ENCODE measurements at regions not wholly inside any gene's neighbourhood (a gene's known extent, or its start where the extent isn't known, plus 50 kb on each side); places are given as distances from the start of the nearest gene placed in this dataset.

DNA sequence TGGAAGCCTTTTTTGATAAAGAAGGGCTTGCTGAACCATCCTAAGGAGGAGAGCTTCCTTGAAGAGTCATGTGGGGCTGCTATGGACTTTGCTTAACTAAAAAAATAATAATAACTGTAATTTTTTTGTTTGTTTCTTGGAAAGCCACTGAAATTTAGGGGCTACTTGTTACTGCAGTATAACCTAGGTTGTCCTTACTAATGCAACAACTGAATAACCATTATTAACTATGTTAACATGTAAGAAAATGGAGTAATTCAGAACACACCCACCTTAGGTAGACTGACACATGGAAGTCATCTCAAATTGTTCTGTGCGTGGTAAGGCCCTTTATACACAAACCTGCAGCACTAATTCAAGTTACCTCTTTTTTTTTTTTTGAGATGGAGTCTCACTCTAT, 90.9 kb upstream of the SOX4 start:
- Histone ChIP-seq H3K36me3 (ENCODE audit: insufficient read depth, low read length) (no peaks in the 10 kb centered on the region), H3K4me3 (ENCODE audit: low read length) (no peak overlapping the region), H3K27me3 (ENCODE audit: insufficient read depth, low read length) (no peaks in the 10 kb centered on the region), H3K9ac (ENCODE audit: low read depth, low read length) (no peak overlapping the region), H3K9me3 (ENCODE audit: insufficient read depth, low read depth, low read length) (no peaks in the 10 kb centered on the region), H3K27ac (ENCODE audit: low read depth, low read length) (no peak overlapping the region), H3K4me1 (ENCODE audit: insufficient read depth, low read length) (no peaks in the 10 kb centered on the region)
- WGBS = 88% methylated on average over 1 of the region's 1 CpG

DNA sequence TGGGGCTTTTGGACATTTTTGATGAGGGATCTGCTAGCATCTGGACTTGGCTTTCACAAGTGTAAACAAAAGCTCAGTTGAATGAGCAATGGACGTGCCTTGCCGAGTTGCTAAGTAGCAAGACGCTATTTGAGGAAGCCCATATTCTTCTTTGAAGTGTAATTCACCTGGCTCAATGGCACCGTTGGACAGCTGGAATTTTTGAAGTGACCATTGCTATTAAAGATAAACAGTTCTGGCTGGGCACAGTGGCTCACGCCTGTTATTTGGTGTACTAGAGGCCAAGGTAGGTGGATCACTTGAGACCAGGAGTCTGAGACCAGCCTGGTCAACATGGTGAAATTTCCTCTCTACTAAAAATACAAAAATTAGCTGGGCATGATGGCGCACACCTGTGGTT, 88.8 kb upstream of the SOX4 start:
- no peak overlapping the region for H3K9ac ChIP-seq (ENCODE audit: low read depth, low read length)
- no peaks in the 10 kb centered on the region for H3K36me3 ChIP-seq (ENCODE audit: insufficient read depth, low read length)
- no peaks in the 10 kb centered on the region for H3K27me3 ChIP-seq (ENCODE audit: insufficient read depth, low read length)
- no peak overlapping the region for H3K27ac ChIP-seq (ENCODE audit: low read depth, low read length)
- no peak overlapping the region for H3K4me3 ChIP-seq (ENCODE audit: low read length)
- WGBS = 92% methylated on average over 6 of the region's 6 CpGs
- no peaks in the 10 kb centered on the region for H3K9me3 ChIP-seq (ENCODE audit: insufficient read depth, low read depth, low read length)
- no peaks in the 10 kb centered on the region for H3K4me1 ChIP-seq (ENCODE audit: insufficient read depth, low read length)

GRCh38 chr6:21505574-21505990, 88.0 kb upstream of the SOX4 start:
- H3K4me3 ChIP-seq (ENCODE audit: low read length) = no peak overlapping the region
- H3K9me3 ChIP-seq (ENCODE audit: insufficient read depth, low read depth, low read length) = no peaks in the 10 kb centered on the region
- H3K4me1 ChIP-seq (ENCODE audit: insufficient read depth, low read length) = no peaks in the 10 kb centered on the region
- no peaks in the 10 kb centered on the region for H3K27me3 ChIP-seq (ENCODE audit: insufficient read depth, low read length)
- H3K9ac ChIP-seq (ENCODE audit: low read depth, low read length) = no peak overlapping the region
- no peak overlapping the region for H3K27ac ChIP-seq (ENCODE audit: low read depth, low read length)
- 95% methylated on average over 5 of the region's 5 CpGs for WGBS
- no peaks in the 10 kb centered on the region for H3K36me3 ChIP-seq (ENCODE audit: insufficient read depth, low read length)

- no peak overlapping the region for H3K4me3 ChIP-seq (ENCODE audit: low read length)
- 92% methylated on average over 4 of the region's 4 CpGs for WGBS
- H3K27ac ChIP-seq (ENCODE audit: low read depth, low read length) = no peak overlapping the region
- no peaks in the 10 kb centered on the region for H3K9me3 ChIP-seq (ENCODE audit: insufficient read depth, low read depth, low read length)
- no peaks in the 10 kb centered on the region for H3K4me1 ChIP-seq (ENCODE audit: insufficient read depth, low read length)
- H3K9ac ChIP-seq (ENCODE audit: low read depth, low read length) = no peak overlapping the region
- H3K27me3 ChIP-seq (ENCODE audit: insufficient read depth, low read length) = no peaks in the 10 kb centered on the region
- no peaks in the 10 kb centered on the region for H3K36me3 ChIP-seq (ENCODE audit: insufficient read depth, low read length)
Measured at GRCh38 chr6:21506126-21506525, 87.4 kb upstream of the SOX4 start.

DNA sequence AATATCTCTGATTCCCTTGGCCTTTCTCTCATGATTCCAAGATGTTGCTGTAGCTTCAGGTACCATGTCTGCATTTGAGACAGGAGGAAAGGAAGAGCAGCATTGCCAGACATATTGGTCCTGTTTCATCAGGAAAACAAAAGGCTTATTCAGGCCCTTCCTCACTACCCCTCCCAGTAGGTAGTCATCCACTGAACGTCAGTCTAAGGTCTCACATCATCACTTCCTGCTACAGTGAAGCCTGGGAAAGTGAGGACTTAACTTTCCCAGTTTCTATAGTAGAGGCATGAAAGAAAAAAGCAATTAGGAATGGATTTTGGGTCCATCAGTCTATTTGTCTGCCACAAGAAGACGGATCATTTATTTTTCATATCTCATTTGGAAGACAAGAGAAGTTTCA, 85.7 kb upstream of the SOX4 start:
- H3K9ac ChIP-seq (ENCODE audit: low read depth, low read length) = no peak overlapping the region
- no peaks in the 10 kb centered on the region for H3K9me3 ChIP-seq (ENCODE audit: insufficient read depth, low read depth, low read length)
- H3K36me3 ChIP-seq (ENCODE audit: insufficient read depth, low read length) = no peaks in the 10 kb centered on the region
- H3K4me1 ChIP-seq (ENCODE audit: insufficient read depth, low read length) = no peaks in the 10 kb centered on the region
- no peaks in the 10 kb centered on the region for H3K27me3 ChIP-seq (ENCODE audit: insufficient read depth, low read length)
- H3K4me3 ChIP-seq (ENCODE audit: low read length) = no peak overlapping the region
- 74% methylated on average over 2 of the region's 2 CpGs for WGBS
- no peak overlapping the region for H3K27ac ChIP-seq (ENCODE audit: low read depth, low read length)

- no peak overlapping the region for H3K9ac ChIP-seq (ENCODE audit: low read depth, low read length)
- no peak overlapping the region for H3K27ac ChIP-seq (ENCODE audit: low read depth, low read length)
- H3K4me1 ChIP-seq (ENCODE audit: insufficient read depth, low read length) = no peaks in the 10 kb centered on the region
- no peaks in the 10 kb centered on the region for H3K27me3 ChIP-seq (ENCODE audit: insufficient read depth, low read length)
- H3K4me3 ChIP-seq (ENCODE audit: low read length) = no peak overlapping the region
- H3K36me3 ChIP-seq (ENCODE audit: insufficient read depth, low read length) = no peaks in the 10 kb centered on the region
- 87% methylated on average over 4 of the region's 4 CpGs for WGBS
- no peaks in the 10 kb centered on the region for H3K9me3 ChIP-seq (ENCODE audit: insufficient read depth, low read depth, low read length)
Measured at GRCh38 chr6:21508753-21509152, 84.8 kb upstream of the SOX4 start.

GRCh38 chr6:21511891-21512550, 81.5 kb upstream of the SOX4 start:
- no peak overlapping the region for H3K9ac ChIP-seq (ENCODE audit: low read depth, low read length)
- H3K27me3 ChIP-seq (ENCODE audit: insufficient read depth, low read length) = no peaks in the 10 kb centered on the region
- H3K4me1 ChIP-seq (ENCODE audit: insufficient read depth, low read length) = no peaks in the 10 kb centered on the region
- no peak overlapping the region for H3K27ac ChIP-seq (ENCODE audit: low read depth, low read length)
- WGBS = 80% methylated on average over 6 of the region's 6 CpGs
- H3K4me3 ChIP-seq (ENCODE audit: low read length) = no peak overlapping the region
- no peaks in the 10 kb centered on the region for H3K36me3 ChIP-seq (ENCODE audit: insufficient read depth, low read length)
- H3K9me3 ChIP-seq (ENCODE audit: insufficient read depth, low read depth, low read length) = no peaks in the 10 kb centered on the region

DNA sequence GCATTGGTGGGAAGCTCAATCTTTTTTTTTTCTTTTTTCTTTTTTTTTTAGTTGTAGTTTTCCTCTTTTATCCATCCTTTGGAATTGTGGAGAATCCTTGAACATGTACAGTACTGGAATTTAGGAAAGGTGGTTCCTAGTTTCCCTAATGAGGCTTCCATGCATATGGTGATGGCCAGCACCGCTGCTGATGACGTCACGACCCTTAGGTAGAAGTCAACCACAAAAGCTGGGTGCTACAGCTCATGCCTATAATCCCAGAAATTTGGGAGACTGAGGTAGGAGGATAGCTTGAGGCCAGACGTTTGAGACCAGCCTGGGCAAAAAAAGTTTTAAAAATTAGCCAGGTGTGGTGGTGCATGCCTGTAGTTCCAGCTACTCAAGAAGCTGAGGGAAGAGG, 79.3 kb upstream of the SOX4 start:
- H3K27me3 ChIP-seq (ENCODE audit: insufficient read depth, low read length) = no peaks in the 10 kb centered on the region
- H3K9ac ChIP-seq (ENCODE audit: low read depth, low read length) = no peak overlapping the region
- no peaks in the 10 kb centered on the region for H3K4me1 ChIP-seq (ENCODE audit: insufficient read depth, low read length)
- no peaks in the 10 kb centered on the region for H3K9me3 ChIP-seq (ENCODE audit: insufficient read depth, low read depth, low read length)
- WGBS = 90% methylated on average over 4 of the region's 4 CpGs
- no peak overlapping the region for H3K27ac ChIP-seq (ENCODE audit: low read depth, low read length)
- H3K4me3 ChIP-seq (ENCODE audit: low read length) = no peak overlapping the region
- no peaks in the 10 kb centered on the region for H3K36me3 ChIP-seq (ENCODE audit: insufficient read depth, low read length)

DNA sequence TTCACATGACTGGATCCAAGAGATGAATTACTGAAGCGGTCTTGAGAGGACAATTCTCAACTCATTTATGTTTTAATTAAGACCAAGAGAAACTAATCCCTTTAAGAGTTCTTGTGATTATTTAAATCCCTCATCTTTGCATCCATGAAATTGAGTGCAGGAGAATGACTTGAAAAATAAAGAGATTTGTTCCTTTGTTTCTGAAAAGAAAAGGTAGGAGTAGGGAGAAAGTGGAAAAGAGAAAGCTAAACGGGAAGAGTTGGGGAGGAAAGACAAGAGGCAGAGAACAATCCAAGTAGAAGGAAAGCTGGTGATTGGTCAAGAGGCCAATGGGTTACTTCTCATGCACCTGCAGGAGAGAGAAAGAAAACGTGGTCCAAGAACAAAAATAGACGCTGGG, 75.2 kb upstream of the SOX4 start:
- no peaks in the 10 kb centered on the region for H3K27me3 ChIP-seq (ENCODE audit: insufficient read depth, low read length)
- no peaks in the 10 kb centered on the region for H3K9me3 ChIP-seq (ENCODE audit: insufficient read depth, low read depth, low read length)
- H3K27ac ChIP-seq (ENCODE audit: low read depth, low read length) = no peak overlapping the region
- 87% methylated on average over 4 of the region's 4 CpGs for WGBS
- no peaks in the 10 kb centered on the region for H3K36me3 ChIP-seq (ENCODE audit: insufficient read depth, low read length)
- no peak overlapping the region for H3K9ac ChIP-seq (ENCODE audit: low read depth, low read length)
- H3K4me1 ChIP-seq (ENCODE audit: insufficient read depth, low read length) = no peaks in the 10 kb centered on the region
- H3K4me3 ChIP-seq (ENCODE audit: low read length) = no peak overlapping the region

- Histone ChIP-seq H3K9me3 (ENCODE audit: insufficient read depth, low read depth, low read length) (no peaks in the 10 kb centered on the region), H3K27me3 (ENCODE audit: insufficient read depth, low read length) (no peaks in the 10 kb centered on the region), H3K36me3 (ENCODE audit: insufficient read depth, low read length) (no peaks in the 10 kb centered on the region), H3K9ac (ENCODE audit: low read depth, low read length) (no peak overlapping the region), H3K4me3 (ENCODE audit: low read length) (no peak overlapping the region), H3K27ac (ENCODE audit: low read depth, low read length) (no peak overlapping the region), H3K4me1 (ENCODE audit: insufficient read depth, low read length) (no peaks in the 10 kb centered on the region)
- WGBS = no CpG with 5 or more reads among the region's 1 CpG
Measured at GRCh38 chr6:21519642-21520041, 73.9 kb upstream of the SOX4 start.

DNA sequence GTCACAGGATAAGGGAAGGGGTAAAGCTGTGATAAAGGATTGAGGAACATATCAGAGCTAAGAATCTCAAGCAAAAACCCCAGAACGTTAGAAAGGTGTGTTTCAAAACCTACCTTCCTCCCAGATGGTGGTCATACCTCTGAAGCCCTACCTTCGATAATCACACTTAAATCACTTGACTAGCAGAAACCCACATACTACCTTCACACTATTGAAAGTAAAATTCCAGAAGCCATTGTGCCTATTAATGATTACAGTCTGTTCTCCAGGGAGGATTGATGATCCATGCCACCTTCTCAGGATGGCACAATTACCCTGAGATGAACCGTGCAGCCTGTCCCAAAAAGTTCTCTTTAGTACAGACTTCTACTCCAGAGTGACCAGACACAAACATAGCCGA, 72.3 kb upstream of the SOX4 start:
- H3K4me1 ChIP-seq (ENCODE audit: insufficient read depth, low read length) = no peaks in the 10 kb centered on the region
- no peak overlapping the region for H3K4me3 ChIP-seq (ENCODE audit: low read length)
- no peak overlapping the region for H3K9ac ChIP-seq (ENCODE audit: low read depth, low read length)
- H3K9me3 ChIP-seq (ENCODE audit: insufficient read depth, low read depth, low read length) = no peaks in the 10 kb centered on the region
- WGBS = 85% methylated on average over 4 of the region's 4 CpGs
- no peaks in the 10 kb centered on the region for H3K27me3 ChIP-seq (ENCODE audit: insufficient read depth, low read length)
- H3K36me3 ChIP-seq (ENCODE audit: insufficient read depth, low read length) = no peaks in the 10 kb centered on the region
- H3K27ac ChIP-seq (ENCODE audit: low read depth, low read length) = no peak overlapping the region

GRCh38 chr6:21522143-21522747, 71.3 kb upstream of the SOX4 start:
- WGBS = 95% methylated on average over 14 of the region's 14 CpGs
- no peaks in the 10 kb centered on the region for H3K9me3 ChIP-seq (ENCODE audit: insufficient read depth, low read depth, low read length)
- H3K4me3 ChIP-seq (ENCODE audit: low read length) = no peak overlapping the region
- no peaks in the 10 kb centered on the region for H3K36me3 ChIP-seq (ENCODE audit: insufficient read depth, low read length)
- H3K4me1 ChIP-seq (ENCODE audit: insufficient read depth, low read length) = no peaks in the 10 kb centered on the region
- no peak overlapping the region for H3K9ac ChIP-seq (ENCODE audit: low read depth, low read length)
- no peaks in the 10 kb centered on the region for H3K27me3 ChIP-seq (ENCODE audit: insufficient read depth, low read length)
- H3K27ac ChIP-seq (ENCODE audit: low read depth, low read length) = no peak overlapping the region

All from HUES64 (cell line).